K562 (cell line): ENCODE measurements at regions not wholly inside any gene's neighbourhood (a gene's known extent, or its start where the extent isn't known, plus 50 kb on each side); places are given as distances from the start of the nearest gene placed in this dataset.

ENCODE experiments used
- ATAC-seq: fragments of 200-7000 bp; cut with Tn5 transposase; 3 replicates; pipeline ENCODE4 v1.9.1; 2020; ENCODE audit warnings: moderate library complexity
- BruUV-seq: library from RNA; stranded (reverse); fragments of 400-500 nt; replicated peaks from 2 replicates; lab custom pipeline; 2021; lab: Mats Ljungman, UMichigan
- CTCF ChIA-PET: fragments of 300-600 bp; formaldehyde crosslinking; extraction: SDS; loops from one replicate; lab custom pipeline; 2021; ENCODE audit warnings: low intra/inter-chr PET ratio; lab: Yijun Ruan, JAX
- POLR2A ChIA-PET: fragments of 300-600, 350-650 bp; sonication (Branson Sonifier 250); formaldehyde crosslinking; extraction: SDS; loops from one replicate; lab custom pipeline; 2021; ENCODE audit warnings: antibody characterized with exemption, inconsistent platforms; lab: Yijun Ruan, JAX
- DNase-seq, 4 experiments: peaks; one replicate each; pipeline versions ENCODE4 v3.0.0 to v3.0.0-alpha.2; 2011 to 2018; ENCODE audit warnings: low spot score in 3 of 4, mixed read lengths in 3 of 4; ENCODE audit errors: extremely low read depth in 1 of 4
- FAIRE-seq: peaks from 2 replicates; lab custom pipeline; 2011; peaks lifted over from hg19 to GRCh38; lab: Jason Lieb, UNC
- H2AFZ ChIP-seq: 2 replicates; pipeline ENCODE4 v1.6.0; 2011; ENCODE audit warnings: low read depth, low read length, control low read depth, inconsistent platforms
- H3K27ac ChIP-seq: fragments of 200-600 bp; 3 replicates; pipeline ENCODE4 v1.8.0; 2011; ENCODE audit warnings: low read depth, mild to moderate bottlenecking, control low read depth, inconsistent platforms, low read length, moderate library complexity, mixed read lengths; ENCODE audit errors: extremely low read depth
- H3K27me3 ChIP-seq, 2 experiments: fragments of 300-600 bp in 1 of 2; 2 replicates in 1 of 2; 3 replicates in 1 of 2; pipeline versions ENCODE4 v1.6.0 to v1.8.0; 2011; ENCODE audit warnings: inconsistent platforms in 2 of 2, low read length in 2 of 2, mild to moderate bottlenecking in 1 of 2, mixed read lengths in 1 of 2, moderate library complexity in 1 of 2; ENCODE audit not compliant: control insufficient read depth in 2 of 2, insufficient read depth in 2 of 2
- H3K36me3 ChIP-seq: fragments of 300-600 bp; 3 replicates; pipeline ENCODE4 v1.8.0; 2011; ENCODE audit warnings: mild to moderate bottlenecking, low read length, inconsistent platforms; ENCODE audit not compliant: control insufficient read depth, insufficient read depth
- H3K4me1 ChIP-seq, 2 experiments: fragments of 200-600 bp in 1 of 2; replicated peaks in 1 of 2; 2 replicates in 1 of 2; 3 replicates in 1 of 2; pipeline versions ENCODE4 v1.5.1 to v1.8.0; 2011; ENCODE audit warnings: inconsistent platforms in 2 of 2, low read length in 2 of 2, mild to moderate bottlenecking in 1 of 2, mixed read lengths in 1 of 2, moderate library complexity in 1 of 2; ENCODE audit not compliant: control insufficient read depth in 2 of 2, insufficient read depth in 2 of 2
- H3K4me2 ChIP-seq: 2 replicates; pipeline ENCODE4 v1.6.1; 2011; ENCODE audit warnings: low read length, control low read depth, inconsistent platforms, mixed read lengths; ENCODE audit not compliant: insufficient read depth
- H3K4me3 ChIP-seq: fragments of 200-600 bp; sonication (generic), shearing (Covaris generic); 2 replicates; pipeline ENCODE4 v1.5.1; 2016; ENCODE audit warnings: control low read depth, inconsistent platforms
- H3K79me2 ChIP-seq: fragments of 200-600 bp; 3 replicates; pipeline ENCODE4 v1.8.0; 2011; ENCODE audit warnings: low read length, inconsistent platforms; ENCODE audit not compliant: control insufficient read depth, insufficient read depth
- H3K9ac ChIP-seq, 2 experiments: 2 replicates each; pipeline versions ENCODE4 v1.6.0 to v1.6.1; 2011; ENCODE audit warnings: low read depth in 2 of 2, low read length in 2 of 2, control low read depth in 1 of 2, inconsistent platforms in 1 of 2, mild to moderate bottlenecking in 1 of 2, mixed read lengths in 1 of 2; ENCODE audit not compliant: insufficient read depth in 1 of 2
- H3K9me1 ChIP-seq: one replicate; pipeline ENCODE4 v1.6.0; 2011; ENCODE audit warnings: inconsistent platforms, mild to moderate bottlenecking, low read length, moderate library complexity; ENCODE audit not compliant: control insufficient read depth, insufficient read depth
- H3K9me3 ChIP-seq: replicated peaks from 2 replicates; pipeline ENCODE4 v1.5.1; 2011; ENCODE audit warnings: low read depth, low read length, inconsistent platforms; ENCODE audit not compliant: control insufficient read depth, insufficient read depth
- H4K20me1 ChIP-seq: replicated peaks from 2 replicates; pipeline ENCODE4 v1.6.1; 2011; ENCODE audit warnings: low read length, inconsistent platforms, mixed read lengths; ENCODE audit not compliant: control insufficient read depth, insufficient read depth
- CBFA2T3 ChIP-seq: fragments of 450-650 bp; IDR thresholded peaks from 2 replicates; pipeline ENCODE4 v1.6.1; 2017
- CEBPB ChIP-seq: fragments of 450-650 bp; IDR thresholded peaks from 2 replicates; pipeline ENCODE4 v1.6.1; 2016; ENCODE audit warnings: missing genetic modification characterization, missing compliant biosample characterization
- CXXC5 ChIP-seq: fragments of 250-450 bp; sonication (Bioruptor Pico); IDR thresholded peaks from 2 replicates; pipeline ENCODE4 v1.8.0; 2022; ENCODE audit warnings: inconsistent platforms, mild to moderate bottlenecking, moderate library complexity
- DDX20 ChIP-seq: fragments of 450-650 bp; IDR thresholded peaks from 2 replicates; pipeline ENCODE4 v1.6.1; 2016; ENCODE audit warnings: missing genetic modification characterization, low read depth, mild to moderate bottlenecking, missing compliant biosample characterization, moderate library complexity
- FOXJ2 ChIP-seq: fragments of 200-800 bp; sonication (Bioruptor generic); IDR thresholded peaks from 2 replicates; pipeline ENCODE4 v1.6.1; 2016; ENCODE audit warnings: missing genetic modification characterization, missing compliant biosample characterization
- GTF2F1 ChIP-seq: IDR thresholded peaks from 2 replicates; pipeline ENCODE4 v1.6.1; 2011; ENCODE audit warnings: low read depth, low read length, improper control_type of control experiment
- LARP7 ChIP-seq: fragments of 450-650 bp; IDR thresholded peaks from 2 replicates; pipeline ENCODE4 v1.6.1; 2016
- MTA2 ChIP-seq: fragments of 450-650 bp; IDR thresholded peaks from 2 replicates; pipeline ENCODE4 v1.6.1; 2016; ENCODE audit warnings: low read depth
- MYC ChIP-seq, 2 experiments: fragments of 250-450 bp in 1 of 2; sonication (Bioruptor Pico) in 1 of 2; IDR thresholded peaks; 2 replicates each; pipeline versions ENCODE4 v1.5.1 to v1.6.1; 2012 to 2021; ENCODE audit warnings: low read depth in 2 of 2, borderline replicate concordance in 1 of 2, improper control_type of control experiment in 1 of 2, low read length in 1 of 2, mild to moderate bottlenecking in 1 of 2, moderate library complexity in 1 of 2
- NKRF ChIP-seq: fragments of 450-650 bp; IDR thresholded peaks from 2 replicates; pipeline ENCODE4 v1.6.1; 2016; ENCODE audit warnings: borderline replicate concordance
- SNIP1 ChIP-seq: fragments of 450-650 bp; IDR thresholded peaks from 2 replicates; pipeline ENCODE4 v1.7.1; 2017; ENCODE audit warnings: low read depth, mild to moderate bottlenecking
- ZBTB2 ChIP-seq: fragments of 450-650 bp; IDR thresholded peaks from 2 replicates; pipeline ENCODE4 v1.6.1; 2016; ENCODE audit warnings: antibody characterized with exemption
- ZNF263 ChIP-seq: sonication (generic); formaldehyde crosslinking; IDR thresholded peaks from 2 replicates; pipeline ENCODE4 v1.8.0; 2022; ENCODE audit warnings: mild to moderate bottlenecking, missing genetic modification reagents, borderline replicate concordance
- ZNF830 ChIP-seq: fragments of 250-450 bp; sonication (Bioruptor Pico); IDR thresholded peaks from 2 replicates; pipeline ENCODE4 v1.5.0; 2021; ENCODE audit warnings: mild to moderate bottlenecking
- WGBS: fragments of 100-300 bp; shearing (Covaris generic); methylation state at CpG from one replicate; pipeline ENCODE4 v1.1.6; 2016; ENCODE audit warnings: low coverage, mixed read lengths; ENCODE audit not compliant: insufficient coverage; ENCODE audit errors: missing lambda C conversion rate; 5-methylcytosine and 5-hydroxymethylcytosine counted together
- in situ Hi-C: fragments of 300-500 bp; cut with MboI; formaldehyde crosslinking; loops from 4 replicates; pipeline ENCODE4 v1.15.0; 2018; ENCODE audit warnings: inconsistent platforms, mixed read lengths
- intact Hi-C: fragments of 100-400 bp; cut with micrococcal nuclease; formaldehyde crosslinking; loops from 2 replicates; pipeline ENCODE4 v1.14.2; 2022

- TF ChIP-seq NKRF (no peak), SNIP1 (no peak), ZNF263 (CRISPR knock-in tag) (no peak), MTA2 (no peak), FOXJ2 (tag) (no peak), LARP7 (no peak)
These were observed 169.6 kb upstream of the ANO3 start (continued) for GRCh38 chr11:26162291-26162690.

- no peak for FAIRE-seq
These were observed 145.5 kb upstream of the ANO3 start for GRCh38 chr11:26186389-26186788.

More at GRCh38 chr11:26186389-26186788, 145.5 kb upstream of the ANO3 start:
- Histone ChIP-seq H3K4me1 (no peaks in the 10 kb centered on the region), H3K79me2 (no peaks in the 10 kb centered on the region), H3K27ac (no peak overlapping the region), H3K4me3 (no peak overlapping the region), H3K36me3 (no peaks in the 10 kb centered on the region), H3K9ac (no peak overlapping the region), H3K4me2 (no peak overlapping the region), H3K27me3 (no peaks in the 10 kb centered on the region), H3K9me3 (no peaks in the 10 kb centered on the region), H4K20me1 (no peaks in the 10 kb centered on the region), H2AFZ (no peak overlapping the region), H3K9me1 (no peaks in the 10 kb centered on the region)
- no peak for TF ChIP-seq MYC (IDR thresholded peaks at IDR 0.05; ENCODE audit: low read depth, low read length)
- TF ChIP-seq MYC (CRISPR knock-in tag; IDR thresholded peaks at IDR 0.05; ENCODE audit: borderline replicate concordance, low read depth) = no peak
- TF ChIP-seq GTF2F1 = no peak
- TF ChIP-seq ZBTB2 = no peak
- TF ChIP-seq CBFA2T3 = no peak
- TF ChIP-seq CXXC5 (CRISPR knock-in tag) = no peak
- TF ChIP-seq DDX20 (tag) = no peak
- TF ChIP-seq ZNF830 (CRISPR knock-in tag) = no peak
- no peak for TF ChIP-seq CEBPB (tag)
- DNase-seq = no peak
- WGBS = 3% methylated on average over 2 of the region's 2 CpGs
- no TSS peak for BruUV-seq
- ATAC-seq = no peak
- ChIA-PET CTCF (no interaction called here), POLR2A (no interaction called here)
- intact Hi-C loops (no loop called here), in situ Hi-C loops (no loop called here)
